ENCODE measurements at regions not wholly inside any gene's neighbourhood (a gene's known extent, or its start where the extent isn't known, plus 50 kb on each side); places are given as distances from the start of the nearest gene placed in this dataset.

GRCh38 chr9:97237951-97238889, 69.2 kb upstream of the CCDC180 start:
- no peaks in the 10 kb centered on the region for H4K20me1 ChIP-seq (ENCODE audit: insufficient read depth, low read length)
- ATAC-seq (peak; percentile 96), FAIRE-seq (no peak), DNase-seq (ENCODE audit: low spot score) (peak; percentile 52)
- ChIA-PET POLR2A (interaction anchor here (0.7 to 2.2 kb wide), 7 partner anchors 148 to 395 kb away, joined by 3 to 11 read pairs (median 4); partner anchors contain the start of genes NCBP1 and TSTD2), CTCF (ENCODE audit: low intra/inter-chr PET ratio, low total read pairs) (no interaction called here)
- H3K27ac ChIP-seq (ENCODE audit: extremely low read length, insufficient read depth, low read length): peak overlapping the region; percentile 89
- no peaks in the 10 kb centered on the region for H3K27me3 ChIP-seq (ENCODE audit: control insufficient read depth in 1 of 2, insufficient read depth in 2 of 2, low read length in 2 of 2)
- H2AFZ ChIP-seq (ENCODE audit: low read length): no peak overlapping the region
- intact Hi-C loops (cut with micrococcal nuclease; ENCODE audit: unreplicated experiment): loop anchor here (1.0 to 10.0 kb wide), 2 partner anchors 144 to 383 kb away; partner anchors contain the start of gene ZNF782
- H3K4me2 ChIP-seq (ENCODE audit: low read depth, low read length): peak overlapping the region; percentile 63
- H3K4me1 ChIP-seq (ENCODE audit: insufficient read depth, low read length): peaks cover 1% of the 10 kb centered on the region; the same call in 1 of the 2 replicates
- 39% methylated on average over 32 of the region's 58 CpGs for whole genome bisulfite sequencing (ENCODE audit: low lambda C conversion rate)
- H3K36me3 ChIP-seq (replicated peaks in 1 of 2; ENCODE audit: control insufficient read depth in 1 of 2, insufficient read depth in 2 of 2, low read length in 2 of 2): no peaks in the 10 kb centered on the region
- peaks cover 1% of the 10 kb centered on the region; the same call in 1 of the 2 replicates for H3K9me3 ChIP-seq (ENCODE audit: low read length)
- peak overlapping the region; percentile 81 for H3K9ac ChIP-seq (ENCODE audit: insufficient read depth, low read depth, low read length)
- peak overlapping the region; percentile 56 to 73 (median 58) for H3K4me3 ChIP-seq (replicated peaks in 1 of 3; ENCODE audit: insufficient read depth in 1 of 3, low read depth in 2 of 3, low read length in 3 of 3)
- TSS peak; percentile 86 for BruUV-seq (replicated peaks)
- peaks cover 24% of the 10 kb centered on the region for H3K79me2 ChIP-seq (ENCODE audit: insufficient read depth, low read length)
- in situ Hi-C loops (cut with HindIII; ENCODE audit: extremely low pct_ligation_motif_present, low pct_unique_long_range_greater_than_20kb): no loop called here
- TF ChIP-seq IRF2 (CRISPR knock-in tag; IDR thresholded peaks at IDR 0.05) (no peak), TFDP1 (CRISPR knock-in tag; IDR thresholded peaks at IDR 0.05; ENCODE audit: borderline replicate concordance) (peak; percentile 68; the same call in 1 of the 2 replicates), ZBTB7A (CRISPR knock-in tag; IDR thresholded peaks at IDR 0.05) (no peak), RBFOX2 (IDR thresholded peaks at IDR 0.05; ENCODE audit: low read depth, low read length) (peak; percentile 89), MATR3 (CRISPR knock-in tag; IDR thresholded peaks at IDR 0.05) (no peak), SNAPC4 (CRISPR knock-in tag; IDR thresholded peaks at IDR 0.05) (no peak), ETV6 (CRISPR knock-in tag; conservative IDR thresholded peaks at IDR 0.05) (no peak), GZF1 (CRISPR knock-in tag; IDR thresholded peaks at IDR 0.05) (no peak), ZNF44 (CRISPR knock-in tag; IDR thresholded peaks at IDR 0.05) (no peak), TBX3 (IDR thresholded peaks at IDR 0.05; ENCODE audit: borderline replicate concordance) (no peak), FOSL2 (CRISPR knock-in tag; IDR thresholded peaks at IDR 0.05) (no peak), ZNF329 (CRISPR knock-in tag; IDR thresholded peaks at IDR 0.05; ENCODE audit: low read depth) (no peak), ZNF382 (CRISPR knock-in tag; IDR thresholded peaks at IDR 0.05; ENCODE audit: borderline replicate concordance) (no peak), ATAD3A (CRISPR knock-in tag; IDR thresholded peaks at IDR 0.05) (no peak)
- TF ChIP-seq, protein P1, sequence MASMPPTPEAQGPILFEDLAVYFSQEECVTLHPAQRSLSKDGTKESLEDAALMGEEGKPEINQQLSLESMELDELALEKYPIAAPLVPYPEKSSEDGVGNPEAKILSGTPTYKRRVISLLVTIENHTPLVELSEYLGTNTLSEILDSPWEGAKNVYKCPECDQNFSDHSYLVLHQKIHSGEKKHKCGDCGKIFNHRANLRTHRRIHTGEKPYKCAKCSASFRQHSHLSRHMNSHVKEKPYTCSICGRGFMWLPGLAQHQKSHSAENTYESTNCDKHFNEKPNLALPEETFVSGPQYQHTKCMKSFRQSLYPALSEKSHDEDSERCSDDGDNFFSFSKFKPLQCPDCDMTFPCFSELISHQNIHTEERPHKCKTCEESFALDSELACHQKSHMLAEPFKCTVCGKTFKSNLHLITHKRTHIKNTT (CRISPR knock-in tag; IDR thresholded peaks at IDR 0.05): no peak
- TF ChIP-seq, protein P2, sequence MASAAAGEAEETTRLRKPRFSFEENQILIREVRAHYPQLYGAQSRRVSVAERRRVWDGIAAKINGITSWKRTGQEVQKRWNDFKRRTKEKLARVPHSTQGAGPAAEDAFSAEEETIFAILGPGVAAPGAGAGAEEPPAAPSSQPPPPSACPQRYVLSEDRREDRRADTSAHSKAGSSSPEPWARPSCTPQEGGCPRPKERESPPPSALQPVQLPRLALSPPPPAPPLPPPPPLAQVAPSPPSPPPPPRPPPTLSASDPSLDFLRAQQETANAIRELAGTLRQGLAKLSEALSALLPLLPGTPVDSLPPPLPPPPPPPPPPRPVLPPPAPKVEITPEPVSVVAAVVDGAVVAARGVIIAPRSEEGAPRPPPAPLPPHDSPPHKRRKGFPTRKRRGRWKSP (CRISPR knock-in tag; IDR thresholded peaks at IDR 0.05): peak; percentile 73
